Karpas-422 (cell line): ENCODE measurements at regions not wholly inside any gene's neighbourhood (a gene's known extent, or its start where the extent isn't known, plus 50 kb on each side); places are given as distances from the start of the nearest gene placed in this dataset.

Experiments used
- DNase-seq: peaks from one replicate; pipeline ENCODE4 v3.0.0-alpha.2; 2015
- H2AFZ ChIP-seq: fragments of 200-600 bp; sonication (generic); 2 replicates; pipeline ENCODE4 v1.6.1; 2014; ENCODE audit warnings: antibody characterized with exemption, low read length, mixed read lengths
- H3K27ac ChIP-seq: fragments of 200-600 bp; sonication (generic); 2 replicates; pipeline ENCODE4 v1.5.1; 2014; ENCODE audit warnings: mild to moderate bottlenecking, low read length, moderate library complexity
- H3K27me3 ChIP-seq: fragments of 200-600 bp; sonication (generic); 2 replicates; pipeline ENCODE4 v1.6.1; 2014; ENCODE audit warnings: low read length, mixed read lengths
- H3K36me3 ChIP-seq: fragments of 200-600 bp; sonication (generic); 2 replicates; pipeline ENCODE4 v1.6.1; 2014; ENCODE audit warnings: low read length, mixed read lengths; ENCODE audit not compliant: insufficient read depth
- H3K4me1 ChIP-seq: fragments of 200-600 bp; sonication (generic); 2 replicates; pipeline ENCODE4 v1.6.1; 2014; ENCODE audit warnings: mild to moderate bottlenecking, low read length, mixed read lengths
- H3K4me2 ChIP-seq: fragments of 200-600 bp; sonication (generic); 2 replicates; pipeline ENCODE4 v1.6.1; 2014; ENCODE audit warnings: low read length, low read depth, mild to moderate bottlenecking; ENCODE audit not compliant: poor library complexity, severe bottlenecking
- H3K4me3 ChIP-seq: fragments of 200-600 bp; sonication (generic); 2 replicates; pipeline ENCODE4 v1.5.1; 2014; ENCODE audit warnings: mild to moderate bottlenecking, antibody characterized with exemption, low read length, mixed read lengths
- H3K79me2 ChIP-seq: fragments of 200-600 bp; sonication (generic); 2 replicates; pipeline ENCODE4 v1.6.1; 2014; ENCODE audit warnings: mild to moderate bottlenecking, low read length, mixed read lengths
- H3K9ac ChIP-seq: fragments of 200-600 bp; sonication (generic); 2 replicates; pipeline ENCODE4 v1.6.0; 2014; ENCODE audit warnings: low read length
- H3K9me2 ChIP-seq: fragments of 200-600 bp; sonication (generic), shearing (Covaris generic); replicated peaks from 2 replicates; pipeline ENCODE4 v1.6.0; 2014; ENCODE audit warnings: mild to moderate bottlenecking, low read length, moderate library complexity; ENCODE audit not compliant: insufficient read depth
- H3K9me3 ChIP-seq: fragments of 300-700, 200-600 bp; sonication (generic); 2 replicates; pipeline ENCODE4 v1.6.1; 2014; ENCODE audit warnings: low read length, mixed read lengths
- H4K20me1 ChIP-seq: fragments of 200-600 bp; sonication (generic); 2 replicates; pipeline ENCODE4 v1.6.1; 2014; ENCODE audit warnings: mild to moderate bottlenecking, antibody characterized with exemption, low read length, low read depth; ENCODE audit not compliant: insufficient read depth

- H3K36me3 ChIP-seq: no peaks in the 10 kb centered on the region
- H3K9ac ChIP-seq: no peak overlapping the region
- no peak overlapping the region for H3K4me3 ChIP-seq
- no peak overlapping the region for H3K27ac ChIP-seq
- no peaks in the 10 kb centered on the region for H3K79me2 ChIP-seq
- no peaks in the 10 kb centered on the region for H3K9me3 ChIP-seq
- H3K9me2 ChIP-seq: no peaks in the 10 kb centered on the region
- DNase-seq: no peak
- H3K4me2 ChIP-seq: no peak overlapping the region
- H3K27me3 ChIP-seq: no peaks in the 10 kb centered on the region
- H4K20me1 ChIP-seq: no peaks in the 10 kb centered on the region
- H2AFZ ChIP-seq: no peak overlapping the region
- H3K4me1 ChIP-seq: no peaks in the 10 kb centered on the region
Measured at GRCh38 chr6:37109714-37110499, 60.0 kb upstream of the PIM1 start.

DNA sequence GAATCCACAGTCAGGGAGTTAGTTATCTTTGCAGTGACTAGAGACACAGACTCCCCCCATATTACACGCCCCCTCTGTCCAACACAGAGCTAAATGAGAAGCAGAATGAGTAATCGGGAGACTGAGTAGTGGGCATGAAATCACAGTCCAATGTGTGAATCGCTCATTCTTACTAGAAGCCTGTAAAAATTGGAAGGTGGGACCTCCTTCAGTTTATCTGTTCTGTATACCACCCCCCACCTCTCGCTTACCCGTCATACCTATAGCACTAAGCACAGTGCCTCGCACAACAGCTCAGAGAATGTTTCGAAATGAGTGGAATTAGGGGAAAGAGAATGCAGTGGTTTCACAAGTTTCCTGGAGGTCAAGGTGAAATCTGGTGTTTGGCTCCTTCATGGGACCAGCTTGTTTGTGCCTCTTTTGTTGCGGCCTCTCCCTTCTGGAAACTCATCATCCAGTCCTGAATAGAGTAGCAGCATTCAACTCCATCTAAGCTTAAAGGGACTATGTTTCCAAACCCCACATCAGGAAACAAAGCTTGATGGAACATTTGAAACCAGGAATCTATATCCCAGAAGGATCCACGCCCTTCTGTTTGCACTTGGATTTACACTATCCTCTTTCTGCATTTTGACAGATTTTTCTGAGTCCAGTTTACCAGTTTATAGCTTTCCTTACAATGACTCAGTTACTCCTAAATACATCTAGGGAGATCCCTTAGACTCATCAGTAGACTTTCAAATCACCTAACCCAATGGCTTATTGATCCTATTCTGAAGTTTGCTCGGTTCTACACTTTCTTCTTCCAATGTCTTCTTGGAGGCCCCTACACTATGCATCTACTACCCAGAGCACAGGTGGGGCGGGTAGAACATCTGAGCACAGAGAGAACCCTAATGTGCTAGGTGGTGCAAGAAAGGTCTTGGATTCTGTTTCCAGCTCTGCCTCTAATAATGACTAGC is 59.2 kb upstream of the PIM1 start:
- H3K4me2 ChIP-seq: no peak overlapping the region
- H3K4me3 ChIP-seq: no peak overlapping the region
- no peak overlapping the region for H3K27ac ChIP-seq
- no peaks in the 10 kb centered on the region for H3K9me3 ChIP-seq
- DNase-seq: no peak
- H3K9me2 ChIP-seq: no peaks in the 10 kb centered on the region
- H3K27me3 ChIP-seq: no peaks in the 10 kb centered on the region
- no peaks in the 10 kb centered on the region for H3K36me3 ChIP-seq
- H3K79me2 ChIP-seq: no peaks in the 10 kb centered on the region
- no peak overlapping the region for H3K9ac ChIP-seq
- no peak overlapping the region for H2AFZ ChIP-seq
- H3K4me1 ChIP-seq: no peaks in the 10 kb centered on the region
- H4K20me1 ChIP-seq: no peaks in the 10 kb centered on the region

DNA sequence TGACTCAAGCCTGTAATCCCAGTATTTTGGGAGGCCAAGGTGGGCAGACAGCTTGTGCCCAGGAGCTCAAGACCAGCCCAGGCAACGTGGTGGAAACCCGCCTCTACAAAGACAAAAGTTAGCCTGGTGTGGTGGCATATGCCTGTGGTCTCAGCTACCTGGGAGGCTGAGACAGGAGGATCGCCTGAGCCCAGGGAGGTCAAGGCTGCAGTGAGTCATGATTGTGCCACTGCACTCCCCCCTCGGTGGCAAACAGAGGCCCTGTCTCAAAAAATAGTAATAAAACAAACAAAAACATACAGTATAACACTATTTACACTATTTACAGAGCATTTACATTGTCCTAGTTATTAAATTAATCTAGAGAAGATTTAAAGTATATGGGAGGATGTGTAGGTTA is 56.0 kb upstream of the PIM1 start:
- Histone ChIP-seq H3K4me3 (no peak overlapping the region), H3K4me2 (no peak overlapping the region), H3K4me1 (no peaks in the 10 kb centered on the region), H3K9me3 (no peaks in the 10 kb centered on the region), H3K27ac (no peak overlapping the region), H2AFZ (no peak overlapping the region), H3K9me2 (no peaks in the 10 kb centered on the region), H3K27me3 (no peaks in the 10 kb centered on the region), H3K36me3 (no peaks in the 10 kb centered on the region), H3K79me2 (no peaks in the 10 kb centered on the region), H4K20me1 (no peaks in the 10 kb centered on the region), H3K9ac (no peak overlapping the region)
- DNase-seq: no peak

- H3K27ac ChIP-seq: no peak overlapping the region
- no peaks in the 10 kb centered on the region for H3K27me3 ChIP-seq
- no peak for DNase-seq
- H3K79me2 ChIP-seq: no peaks in the 10 kb centered on the region
- no peaks in the 10 kb centered on the region for H3K9me3 ChIP-seq
- no peak overlapping the region for H2AFZ ChIP-seq
- H3K9me2 ChIP-seq: no peaks in the 10 kb centered on the region
- H3K4me1 ChIP-seq: no peaks in the 10 kb centered on the region
- no peaks in the 10 kb centered on the region for H3K36me3 ChIP-seq
- H3K4me2 ChIP-seq: no peak overlapping the region
- H3K4me3 ChIP-seq: no peak overlapping the region
- H3K9ac ChIP-seq: no peak overlapping the region
- H4K20me1 ChIP-seq: no peaks in the 10 kb centered on the region
Measured at GRCh38 chr6:37114612-37115011, 55.3 kb upstream of the PIM1 start.

- H3K36me3 ChIP-seq: no peaks in the 10 kb centered on the region
- no peaks in the 10 kb centered on the region for H3K4me1 ChIP-seq
- DNase-seq: no peak
- H3K9ac ChIP-seq: no peak overlapping the region
- H3K4me3 ChIP-seq: no peak overlapping the region
- H3K4me2 ChIP-seq: no peak overlapping the region
- H3K9me3 ChIP-seq: no peaks in the 10 kb centered on the region
- no peaks in the 10 kb centered on the region for H3K9me2 ChIP-seq
- no peak overlapping the region for H2AFZ ChIP-seq
- no peaks in the 10 kb centered on the region for H3K79me2 ChIP-seq
- H3K27ac ChIP-seq: no peak overlapping the region
- no peaks in the 10 kb centered on the region for H4K20me1 ChIP-seq
- H3K27me3 ChIP-seq: no peaks in the 10 kb centered on the region
Measured at GRCh38 chr6:37115236-37115895, 54.6 kb upstream of the PIM1 start.

GRCh38 chr6:37116326-37116725 is 53.6 kb upstream of the PIM1 start:
- H3K27me3 ChIP-seq: no peaks in the 10 kb centered on the region
- no peaks in the 10 kb centered on the region for H3K4me1 ChIP-seq
- H3K4me3 ChIP-seq: no peak overlapping the region
- H3K9ac ChIP-seq: no peak overlapping the region
- no peak for DNase-seq
- H3K27ac ChIP-seq: no peak overlapping the region
- H2AFZ ChIP-seq: no peak overlapping the region
- no peak overlapping the region for H3K4me2 ChIP-seq
- no peaks in the 10 kb centered on the region for H3K79me2 ChIP-seq
- H4K20me1 ChIP-seq: no peaks in the 10 kb centered on the region
- no peaks in the 10 kb centered on the region for H3K36me3 ChIP-seq
- no peaks in the 10 kb centered on the region for H3K9me2 ChIP-seq
- H3K9me3 ChIP-seq: no peaks in the 10 kb centered on the region

DNA sequence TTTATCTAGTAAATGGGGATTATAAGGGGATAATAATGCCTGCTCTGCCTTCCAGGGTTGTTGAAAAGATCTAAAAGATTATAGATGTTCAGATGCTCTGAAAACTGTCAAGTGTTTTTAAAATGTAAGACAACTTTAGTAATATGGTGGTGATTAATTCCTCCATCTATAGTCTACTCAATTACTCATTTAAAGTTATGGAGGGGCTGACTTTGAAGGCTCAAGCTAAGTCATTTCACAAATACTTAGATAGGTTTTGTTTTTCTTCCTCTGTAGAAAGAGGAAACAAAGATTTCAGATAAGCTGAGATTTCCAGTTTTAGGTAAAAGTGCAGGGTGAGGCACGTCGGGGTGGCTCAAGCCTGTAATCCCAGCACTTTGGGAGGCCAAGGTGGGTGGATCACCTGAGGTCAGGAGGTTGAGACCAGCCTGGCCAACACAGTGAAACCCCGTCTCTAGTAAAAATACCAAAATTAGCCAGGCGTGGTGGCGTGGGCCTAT is 50.5 kb upstream of the PIM1 start:
- no peaks in the 10 kb centered on the region for H3K79me2 ChIP-seq
- DNase-seq: no peak
- no peaks in the 10 kb centered on the region for H3K4me1 ChIP-seq
- no peaks in the 10 kb centered on the region for H3K27me3 ChIP-seq
- no peaks in the 10 kb centered on the region for H3K9me3 ChIP-seq
- H3K4me2 ChIP-seq: no peak overlapping the region
- H2AFZ ChIP-seq: no peak overlapping the region
- H3K9ac ChIP-seq: no peak overlapping the region
- H3K9me2 ChIP-seq: no peaks in the 10 kb centered on the region
- no peaks in the 10 kb centered on the region for H3K36me3 ChIP-seq
- no peak overlapping the region for H3K27ac ChIP-seq
- no peak overlapping the region for H3K4me3 ChIP-seq
- H4K20me1 ChIP-seq: no peaks in the 10 kb centered on the region
